ENCODE measurements at regions not wholly inside any gene's neighbourhood (a gene's known extent, or its start where the extent isn't known, plus 50 kb on each side); places are given as distances from the start of the nearest gene placed in this dataset.

DNA sequence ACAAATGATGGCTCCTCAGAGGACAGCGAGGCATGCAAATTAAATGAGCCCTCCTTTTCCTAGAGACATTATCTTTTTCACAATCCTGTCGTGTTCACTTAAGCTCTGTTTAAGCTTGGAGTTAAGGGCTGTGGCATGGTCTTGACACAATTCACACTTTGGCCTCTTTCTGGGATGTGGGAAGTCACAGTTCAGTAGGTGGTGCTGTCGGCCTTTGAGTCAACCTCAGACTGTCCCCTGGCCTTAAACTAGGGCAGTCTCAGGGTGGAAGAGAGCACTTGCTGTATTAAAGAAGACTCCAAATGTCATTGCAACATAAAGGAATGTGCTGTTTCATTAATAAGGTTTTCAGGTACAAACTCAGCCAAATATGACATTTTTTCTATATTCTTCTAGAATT lies 351.0 kb downstream of the MCTP2 start:
- in situ Hi-C loops (cut with MboI) = no loop called here
- no peaks in the 10 kb centered on the region for H3K27me3 ChIP-seq (replicated peaks; ENCODE audit: insufficient read depth)
- H3F3A ChIP-seq (ENCODE audit: insufficient read depth) = no peaks in the 10 kb centered on the region
- H3K9ac ChIP-seq = no peak overlapping the region
- no peak overlapping the region for H2AFZ ChIP-seq
- no peaks in the 10 kb centered on the region for H3K79me2 ChIP-seq (ENCODE audit: insufficient read depth)
- 18 to 21% methylated on average over 3 of the region's 3 CpGs for WGBS, 2 experiments (ENCODE audit: low coverage in 1 of 2, low lambda C conversion rate in 2 of 2, missing lambda C conversion rate in 2 of 2)
- TF ChIP-seq EZH2phosphoT487 (IDR thresholded peaks at IDR 0.05; ENCODE audit: insufficient read depth, low read depth) = no peak
- no peak for TF ChIP-seq EZH2 (IDR thresholded peaks at IDR 0.05; ENCODE audit: insufficient read depth, poor library complexity, severe bottlenecking)
- H3K27ac ChIP-seq = no peak overlapping the region
- no peaks in the 10 kb centered on the region for H4K20me1 ChIP-seq (ENCODE audit: insufficient read depth)
- H3K9me2 ChIP-seq (ENCODE audit: insufficient read depth) = no peaks in the 10 kb centered on the region
- no peak overlapping the region for H3K4me2 ChIP-seq (ENCODE audit: unreplicated experiment)
- no peak overlapping the region for H3K4me3 ChIP-seq
- H3K9me3 ChIP-seq (ENCODE audit: low read depth) = no peaks in the 10 kb centered on the region
- H3K36me3 ChIP-seq (ENCODE audit: low read depth) = no peaks in the 10 kb centered on the region
- no peaks in the 10 kb centered on the region for H3K4me1 ChIP-seq (ENCODE audit: insufficient read depth)
- DNase-seq = peak; percentile 3

DNA sequence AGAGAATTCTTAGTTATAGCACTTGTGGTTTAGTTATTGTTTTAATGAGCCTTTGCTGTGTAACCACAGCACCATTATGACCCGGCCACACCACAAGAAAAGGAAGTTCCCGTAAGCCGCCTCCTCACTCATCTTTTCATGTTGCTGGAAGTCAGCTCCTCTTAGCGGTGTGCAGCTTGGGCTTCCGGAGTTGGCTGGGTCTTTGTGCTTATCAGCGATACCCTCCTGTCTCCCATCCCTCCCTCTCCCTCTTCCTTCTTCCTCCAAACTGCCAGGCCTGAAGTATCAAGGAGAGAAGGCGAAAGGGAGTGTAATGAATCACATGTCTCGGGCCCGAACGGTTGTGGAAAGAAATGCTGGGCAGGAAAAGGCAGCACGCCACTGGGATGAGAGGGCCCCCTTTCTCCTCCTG lies 353.5 kb downstream of the MCTP2 start:
- no peak overlapping the region for H3K4me3 ChIP-seq
- H3K9me3 ChIP-seq (ENCODE audit: low read depth) = no peaks in the 10 kb centered on the region
- no peaks in the 10 kb centered on the region for H3K9me2 ChIP-seq (ENCODE audit: insufficient read depth)
- no peaks in the 10 kb centered on the region for H3K27me3 ChIP-seq (replicated peaks; ENCODE audit: insufficient read depth)
- H3K9ac ChIP-seq = no peak overlapping the region
- no peak overlapping the region for H2AFZ ChIP-seq
- H4K20me1 ChIP-seq (ENCODE audit: insufficient read depth) = no peaks in the 10 kb centered on the region
- no peaks in the 10 kb centered on the region for H3K36me3 ChIP-seq (ENCODE audit: low read depth)
- peak; percentile 1 for DNase-seq
- H3K27ac ChIP-seq = no peak overlapping the region
- TF ChIP-seq EZH2 (IDR thresholded peaks at IDR 0.05; ENCODE audit: insufficient read depth, poor library complexity, severe bottlenecking) (no peak), EZH2phosphoT487 (IDR thresholded peaks at IDR 0.05; ENCODE audit: insufficient read depth, low read depth) (no peak)
- WGBS, 2 experiments (ENCODE audit: low coverage in 1 of 2, low lambda C conversion rate in 2 of 2, missing lambda C conversion rate in 2 of 2) = 6 to 13% methylated on average over 11 of the region's 11 CpGs
- no peaks in the 10 kb centered on the region for H3K4me1 ChIP-seq (ENCODE audit: insufficient read depth)
- H3F3A ChIP-seq (ENCODE audit: insufficient read depth) = no peaks in the 10 kb centered on the region
- in situ Hi-C loops (cut with MboI) = no loop called here
- H3K4me2 ChIP-seq (ENCODE audit: unreplicated experiment) = no peak overlapping the region
- H3K79me2 ChIP-seq (ENCODE audit: insufficient read depth) = no peaks in the 10 kb centered on the region

DNA sequence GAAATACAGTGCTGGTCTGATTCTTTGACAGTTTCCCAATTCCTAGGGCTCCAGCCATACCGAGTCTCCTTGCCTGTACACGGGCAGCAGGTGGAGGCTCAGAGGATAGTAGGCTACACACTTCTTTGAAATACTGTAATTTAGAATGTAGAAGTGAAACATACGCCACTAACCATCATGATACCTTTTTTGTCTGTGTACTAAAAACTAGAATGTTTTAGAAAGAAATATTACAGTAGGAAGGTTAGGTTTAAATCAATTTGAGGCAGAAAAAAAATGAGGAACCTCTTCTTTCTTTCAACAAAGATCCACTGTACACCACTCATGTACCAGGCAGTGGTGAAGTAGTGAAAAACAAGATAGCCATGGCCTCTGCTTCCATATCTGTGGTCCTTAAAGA lies 354.7 kb downstream of the MCTP2 start:
- H3K9ac ChIP-seq = no peak overlapping the region
- no peak for DNase-seq
- in situ Hi-C loops (cut with MboI) = no loop called here
- no peaks in the 10 kb centered on the region for H3K27me3 ChIP-seq (replicated peaks; ENCODE audit: insufficient read depth)
- H3K9me3 ChIP-seq (ENCODE audit: low read depth) = no peaks in the 10 kb centered on the region
- no peak overlapping the region for H3K4me2 ChIP-seq (ENCODE audit: unreplicated experiment)
- no peaks in the 10 kb centered on the region for H3F3A ChIP-seq (ENCODE audit: insufficient read depth)
- no peaks in the 10 kb centered on the region for H3K9me2 ChIP-seq (ENCODE audit: insufficient read depth)
- no peaks in the 10 kb centered on the region for H4K20me1 ChIP-seq (ENCODE audit: insufficient read depth)
- H2AFZ ChIP-seq = no peak overlapping the region
- no peak overlapping the region for H3K4me3 ChIP-seq
- H3K4me1 ChIP-seq (ENCODE audit: insufficient read depth) = no peaks in the 10 kb centered on the region
- H3K36me3 ChIP-seq (ENCODE audit: low read depth) = no peaks in the 10 kb centered on the region
- TF ChIP-seq EZH2 (IDR thresholded peaks at IDR 0.05; ENCODE audit: insufficient read depth, poor library complexity, severe bottlenecking) (no peak), EZH2phosphoT487 (IDR thresholded peaks at IDR 0.05; ENCODE audit: insufficient read depth, low read depth) (no peak)
- no peaks in the 10 kb centered on the region for H3K79me2 ChIP-seq (ENCODE audit: insufficient read depth)
- H3K27ac ChIP-seq = no peak overlapping the region
- WGBS, 2 experiments (ENCODE audit: low coverage in 1 of 2, low lambda C conversion rate in 2 of 2, missing lambda C conversion rate in 2 of 2) = 12 to 21% methylated on average over 3 of the region's 3 CpGs

DNA sequence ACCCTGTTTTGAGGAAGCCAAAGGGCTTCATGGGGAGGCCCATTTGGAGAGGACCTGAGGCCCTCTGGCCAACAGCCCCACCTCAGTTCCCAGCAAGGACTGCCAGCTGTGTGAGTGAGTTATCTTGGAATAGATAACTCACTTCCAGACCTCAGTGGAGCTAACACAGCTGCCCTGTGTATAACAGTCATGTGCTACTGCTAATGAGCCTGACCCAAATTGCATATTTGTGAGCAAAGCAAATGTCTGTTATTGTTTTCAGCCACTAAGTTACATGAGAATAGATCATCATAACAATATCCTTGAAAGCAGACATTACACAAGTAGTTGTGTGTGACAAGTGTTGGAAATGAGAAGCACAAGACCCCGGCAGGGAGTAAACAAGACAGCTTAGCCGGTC lies 355.8 kb downstream of the MCTP2 start:
- no peak overlapping the region for H3K27ac ChIP-seq
- H3K36me3 ChIP-seq (ENCODE audit: low read depth) = no peaks in the 10 kb centered on the region
- no peaks in the 10 kb centered on the region for H3K9me2 ChIP-seq (ENCODE audit: insufficient read depth)
- 2 to 6% methylated on average over 2 of the region's 2 CpGs for WGBS, 2 experiments (ENCODE audit: low coverage in 1 of 2, low lambda C conversion rate in 2 of 2, missing lambda C conversion rate in 2 of 2)
- no peak for TF ChIP-seq EZH2 (IDR thresholded peaks at IDR 0.05; ENCODE audit: insufficient read depth, poor library complexity, severe bottlenecking)
- TF ChIP-seq EZH2phosphoT487 (IDR thresholded peaks at IDR 0.05; ENCODE audit: insufficient read depth, low read depth) = no peak
- H3K27me3 ChIP-seq (replicated peaks; ENCODE audit: insufficient read depth) = no peaks in the 10 kb centered on the region
- DNase-seq = no peak
- no peak overlapping the region for H3K4me2 ChIP-seq (ENCODE audit: unreplicated experiment)
- no peak overlapping the region for H3K4me3 ChIP-seq
- H3K9ac ChIP-seq = no peak overlapping the region
- no peaks in the 10 kb centered on the region for H3K79me2 ChIP-seq (ENCODE audit: insufficient read depth)
- no peaks in the 10 kb centered on the region for H4K20me1 ChIP-seq (ENCODE audit: insufficient read depth)
- H3K4me1 ChIP-seq (ENCODE audit: insufficient read depth) = no peaks in the 10 kb centered on the region
- H3F3A ChIP-seq (ENCODE audit: insufficient read depth) = no peaks in the 10 kb centered on the region
- no peak overlapping the region for H2AFZ ChIP-seq
- in situ Hi-C loops (cut with MboI) = no loop called here
- H3K9me3 ChIP-seq (ENCODE audit: low read depth) = no peaks in the 10 kb centered on the region

DNA sequence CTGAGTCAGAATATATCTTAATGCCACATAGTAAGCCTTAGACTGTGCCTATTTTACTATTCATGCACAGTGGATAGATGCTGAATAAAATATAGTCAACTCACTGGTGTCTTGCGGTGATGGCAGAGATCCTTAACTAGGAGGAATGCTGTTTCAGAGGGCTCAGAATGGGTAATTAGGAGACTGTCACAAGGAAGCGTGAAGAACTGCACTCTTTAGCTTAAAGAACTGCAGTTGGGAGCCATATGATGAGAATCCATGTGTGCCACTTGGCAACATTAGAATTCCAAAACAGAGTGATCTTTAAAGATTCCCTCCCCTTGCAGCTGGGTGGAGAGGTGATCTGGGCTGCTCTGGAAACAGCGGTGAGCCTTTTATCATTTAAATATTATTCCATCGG lies 357.6 kb downstream of the MCTP2 start:
- H3K4me1 ChIP-seq (ENCODE audit: insufficient read depth) = no peaks in the 10 kb centered on the region
- no peaks in the 10 kb centered on the region for H3K36me3 ChIP-seq (ENCODE audit: low read depth)
- H3K9ac ChIP-seq = no peak overlapping the region
- no peak overlapping the region for H3K4me3 ChIP-seq
- in situ Hi-C loops (cut with MboI) = no loop called here
- H3K79me2 ChIP-seq (ENCODE audit: insufficient read depth) = no peaks in the 10 kb centered on the region
- H3K4me2 ChIP-seq (ENCODE audit: unreplicated experiment) = no peak overlapping the region
- DNase-seq = no peak
- no peak overlapping the region for H3K27ac ChIP-seq
- H3K9me3 ChIP-seq (ENCODE audit: low read depth) = no peaks in the 10 kb centered on the region
- H3K27me3 ChIP-seq (replicated peaks; ENCODE audit: insufficient read depth) = no peaks in the 10 kb centered on the region
- H3K9me2 ChIP-seq (ENCODE audit: insufficient read depth) = no peaks in the 10 kb centered on the region
- 8 to 10% methylated on average over 4 of the region's 4 CpGs for WGBS, 2 experiments (ENCODE audit: low coverage in 1 of 2, low lambda C conversion rate in 2 of 2, missing lambda C conversion rate in 2 of 2)
- TF ChIP-seq EZH2 (IDR thresholded peaks at IDR 0.05; ENCODE audit: insufficient read depth, poor library complexity, severe bottlenecking) (no peak), EZH2phosphoT487 (IDR thresholded peaks at IDR 0.05; ENCODE audit: insufficient read depth, low read depth) (no peak)
- H2AFZ ChIP-seq = no peak overlapping the region
- H3F3A ChIP-seq (ENCODE audit: insufficient read depth) = no peaks in the 10 kb centered on the region
- no peaks in the 10 kb centered on the region for H4K20me1 ChIP-seq (ENCODE audit: insufficient read depth)

Measured in GM23248 (cell line).